ENCODE measurements at regions not wholly inside any gene's neighbourhood (a gene's known extent, or its start where the extent isn't known, plus 50 kb on each side); places are given as distances from the start of the nearest gene placed in this dataset.

GRCh38 chr4:123877551-123877950, 481.0 kb downstream of the SPRY1 start:
- TF ChIP-seq CTCF (IDR thresholded peaks at IDR 0.05; ENCODE audit: insufficient read depth, low read depth, low read length) = no peak
- no peak for TF ChIP-seq EZH2 (IDR thresholded peaks at IDR 0.05; ENCODE audit: insufficient read depth, low read length)
